H9 (cell line): ENCODE measurements at regions not wholly inside any gene's neighbourhood (a gene's known extent, or its start where the extent isn't known, plus 50 kb on each side); places are given as distances from the start of the nearest gene placed in this dataset.

Experiments
- DNase-seq: peaks from one replicate; pipeline ENCODE4 v3.0.0-alpha.2; 2017
- H2AFZ ChIP-seq: one replicate; pipeline ENCODE4 v1.6.1; 2013; ENCODE audit warnings: mild to moderate bottlenecking, low read length, control low read depth, moderate library complexity
- H2AK5ac ChIP-seq: 2 replicates; pipeline ENCODE4 v1.6.1; 2013; ENCODE audit warnings: low read length, control low read depth, mixed read lengths; ENCODE audit not compliant: insufficient read length
- H2BK120ac ChIP-seq: one replicate; pipeline ENCODE4 v1.6.1; 2013; ENCODE audit warnings: low read depth, mild to moderate bottlenecking, low read length, control low read depth, inconsistent platforms; ENCODE audit not compliant: poor library complexity, severe bottlenecking
- H2BK12ac ChIP-seq: 2 replicates; pipeline ENCODE4 v1.6.1; 2013; ENCODE audit warnings: low read length, control low read depth, mixed read lengths, low read depth; ENCODE audit not compliant: insufficient read length
- H2BK15ac ChIP-seq: 2 replicates; pipeline ENCODE4 v1.6.1; 2013; ENCODE audit warnings: low read depth, low read length, control low read depth
- H2BK20ac ChIP-seq: one replicate; pipeline ENCODE4 v1.6.1; 2013; ENCODE audit warnings: low read depth, mild to moderate bottlenecking, low read length, control low read depth, inconsistent platforms; ENCODE audit not compliant: poor library complexity, severe bottlenecking
- H2BK5ac ChIP-seq: 2 replicates; pipeline ENCODE4 v1.6.1; 2013; ENCODE audit warnings: low read length, control low read depth, mixed read lengths; ENCODE audit not compliant: insufficient read length
- H3K14ac ChIP-seq: 2 replicates; pipeline ENCODE4 v1.6.1; 2013; ENCODE audit warnings: low read length, control low read depth; ENCODE audit not compliant: insufficient read depth
- H3K18ac ChIP-seq: 2 replicates; pipeline ENCODE4 v1.6.1; 2013; ENCODE audit warnings: low read depth, mild to moderate bottlenecking, mixed read lengths, low read length, control low read depth; ENCODE audit not compliant: insufficient read length
- H3K23ac ChIP-seq: 2 replicates; pipeline ENCODE4 v1.6.1; 2013; ENCODE audit warnings: low read length, control low read depth, mixed read lengths, low read depth; ENCODE audit not compliant: insufficient read length
- H3K23me2 ChIP-seq: 2 replicates; pipeline ENCODE4 v1.6.1; 2013; ENCODE audit warnings: low read depth, mild to moderate bottlenecking, mixed read lengths, low read length, control low read depth; ENCODE audit not compliant: insufficient read length, poor library complexity, severe bottlenecking
- H3K27ac ChIP-seq: 2 replicates; pipeline ENCODE4 v1.5.1; 2013; ENCODE audit warnings: low read length, control low read depth, mixed read lengths, low read depth; ENCODE audit not compliant: insufficient read length
- H3K27me3 ChIP-seq: 2 replicates; pipeline ENCODE4 v1.6.1; 2013; ENCODE audit warnings: low read length, control low read depth, inconsistent platforms; ENCODE audit not compliant: insufficient read depth
- H3K4ac ChIP-seq: 2 replicates; pipeline ENCODE4 v1.6.1; 2013; ENCODE audit warnings: low read depth, mild to moderate bottlenecking, control low read depth, inconsistent platforms, low read length, moderate library complexity
- H3K4me1 ChIP-seq: 2 replicates; pipeline ENCODE4 v1.6.1; 2013; ENCODE audit warnings: low read length, control low read depth, inconsistent platforms; ENCODE audit not compliant: insufficient read depth
- H3K4me2 ChIP-seq: 2 replicates; pipeline ENCODE4 v1.6.1; 2013; ENCODE audit warnings: low read length, control low read depth, mixed read lengths; ENCODE audit not compliant: insufficient read length, insufficient read depth
- H3K56ac ChIP-seq: 2 replicates; pipeline ENCODE4 v1.6.1; 2013; ENCODE audit warnings: low read depth, mild to moderate bottlenecking, mixed read lengths, low read length, control low read depth; ENCODE audit not compliant: insufficient read length
- H3K79me1 ChIP-seq: 2 replicates; pipeline ENCODE4 v1.6.1; 2013; ENCODE audit warnings: low read depth, mild to moderate bottlenecking, moderate library complexity, low read length, control low read depth, inconsistent platforms; ENCODE audit not compliant: insufficient read depth, poor library complexity, severe bottlenecking
- H3K79me2 ChIP-seq: 2 replicates; pipeline ENCODE4 v1.6.1; 2013; ENCODE audit warnings: low read length, control low read depth, inconsistent platforms; ENCODE audit not compliant: insufficient read depth
- H3K9ac ChIP-seq: 2 replicates; pipeline ENCODE4 v1.6.1; 2013; ENCODE audit warnings: low read length, control low read depth, mixed read lengths; ENCODE audit not compliant: insufficient read length; ENCODE audit errors: extremely low read depth
- H3K9me3 ChIP-seq: one replicate; pipeline ENCODE4 v1.6.1; 2013; ENCODE audit warnings: low read depth, low read length, inconsistent platforms; ENCODE audit not compliant: control insufficient read depth
- H3T11ph ChIP-seq: one replicate; pipeline ENCODE4 v1.6.1; 2013; ENCODE audit warnings: mild to moderate bottlenecking, low read length, control low read depth, inconsistent platforms
- H4K20me1 ChIP-seq: one replicate; pipeline ENCODE4 v1.6.1; 2013; ENCODE audit not compliant: control insufficient read depth, insufficient read length, insufficient read depth
- H4K5ac ChIP-seq: 2 replicates; pipeline ENCODE4 v1.6.1; 2013; ENCODE audit warnings: low read depth, mild to moderate bottlenecking, mixed read lengths, low read length, control low read depth; ENCODE audit not compliant: insufficient read length
- H4K8ac ChIP-seq: replicated peaks from 2 replicates; pipeline ENCODE4 v1.6.1; 2013; ENCODE audit warnings: low read length, control low read depth, mixed read lengths, low read depth; ENCODE audit not compliant: insufficient read length
- H4K91ac ChIP-seq: 2 replicates; pipeline ENCODE4 v1.6.1; 2013; ENCODE audit warnings: low read depth, mild to moderate bottlenecking, moderate library complexity, mixed read lengths, low read length, control low read depth; ENCODE audit not compliant: insufficient read length
- H3K27ac Mint-ChIP-seq, 3 experiments: 2 replicates in 2 of 3; 3 replicates in 1 of 3; pipeline ENCODE4 v1.8.0; 2020 to 2021; ENCODE audit warnings: mixed read lengths in 3 of 3, mild to moderate bottlenecking in 1 of 3, moderate library complexity in 1 of 3
- H3K27me3 Mint-ChIP-seq: 2 replicates; pipeline ENCODE4 v1.8.0; 2021; ENCODE audit warnings: low read depth, mild to moderate bottlenecking, moderate library complexity, mixed read lengths
- H3K36me3 Mint-ChIP-seq, 3 experiments: 2 replicates in 2 of 3; 3 replicates in 1 of 3; pipeline ENCODE4 v1.8.0; 2020 to 2021; ENCODE audit warnings: low read depth in 3 of 3, mixed read lengths in 3 of 3; ENCODE audit not compliant: insufficient read depth in 1 of 3
- H3K4me1 Mint-ChIP-seq, 2 experiments: 2 replicates each; pipeline ENCODE4 v1.8.0; 2020; ENCODE audit warnings: mixed read lengths in 2 of 2
- H3K4me3 Mint-ChIP-seq, 2 experiments: 2 replicates in 1 of 2; 3 replicates in 1 of 2; pipeline ENCODE4 v1.8.0; 2020 to 2021; ENCODE audit warnings: mild to moderate bottlenecking in 2 of 2, mixed read lengths in 2 of 2, moderate library complexity in 1 of 2
- H3K9me3 Mint-ChIP-seq, 2 experiments: 2 replicates in 1 of 2; 3 replicates in 1 of 2; pipeline ENCODE4 v1.8.0; 2020; ENCODE audit warnings: mild to moderate bottlenecking in 2 of 2, mixed read lengths in 2 of 2, moderate library complexity in 1 of 2
- CTCF ChIP-seq: fragments of 200-600 bp; sonication (generic); conservative IDR thresholded peaks from 3 replicates; pipeline ENCODE4 v1.8.0; 2021; ENCODE audit warnings: antibody characterized with exemption, mild to moderate bottlenecking

DNA sequence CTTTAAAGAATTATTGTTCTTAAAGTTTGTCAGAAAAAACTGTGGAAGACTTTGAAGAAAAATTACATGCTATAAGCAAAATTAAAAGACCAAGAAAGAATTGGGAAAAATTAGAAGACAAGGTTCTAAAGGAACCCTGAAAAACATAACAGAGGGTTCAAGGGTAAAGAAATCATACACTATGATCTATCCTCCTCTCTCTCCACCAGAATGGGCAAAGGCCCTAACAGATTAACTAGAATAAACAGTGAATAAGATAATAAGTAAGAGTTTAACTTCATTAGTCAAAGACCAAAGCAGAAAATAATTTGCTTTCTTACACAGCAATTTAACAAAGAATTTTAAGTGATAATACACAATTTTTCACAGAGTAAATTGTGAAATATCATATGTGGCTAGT, 201.2 kb upstream of the PDE10A start:
- DNase-seq = no peak
- no peaks in the 10 kb centered on the region for H3K79me2 ChIP-seq
- H3K56ac ChIP-seq = no peak overlapping the region
- no peaks in the 10 kb centered on the region for H3K4me1 ChIP-seq
- no peaks in the 10 kb centered on the region for H3K27me3 ChIP-seq
- peaks cover 5% of the 10 kb centered on the region for H3K27me3 Mint-ChIP-seq
- no peak overlapping the region for H2BK12ac ChIP-seq
- no peak overlapping the region for H4K8ac ChIP-seq
- no peak overlapping the region for H2BK15ac ChIP-seq
- no peak overlapping the region for H3K23ac ChIP-seq
- TF ChIP-seq CTCF = no peak
- no peak overlapping the region for H3K9ac ChIP-seq
- H3K36me3 Mint-ChIP-seq = peaks cover 0 to 6% (median 0%) of the 10 kb centered on the region in 3 experiments; a peak in 2 of 7 replicates
- H3K9me3 Mint-ChIP-seq = peaks cover 3 to 6% of the 10 kb centered on the region in 2 experiments; a peak in 3 of 5 replicates
- H2BK20ac ChIP-seq = no peak overlapping the region
- H3K27ac Mint-ChIP-seq = no peak overlapping the region
- no peak overlapping the region for H2BK120ac ChIP-seq
- no peak overlapping the region for H3K4me3 Mint-ChIP-seq
- no peaks in the 10 kb centered on the region for H3K23me2 ChIP-seq
- no peak overlapping the region for H3K4me2 ChIP-seq
- no peaks in the 10 kb centered on the region for H4K20me1 ChIP-seq
- H4K5ac ChIP-seq = no peak overlapping the region
- H2AK5ac ChIP-seq = no peak overlapping the region
- no peak overlapping the region for H3T11ph ChIP-seq
- H3K79me1 ChIP-seq = no peaks in the 10 kb centered on the region
- H4K91ac ChIP-seq = no peak overlapping the region
- H3K14ac ChIP-seq = no peak overlapping the region
- no peak overlapping the region for H3K4ac ChIP-seq
- no peaks in the 10 kb centered on the region for H3K9me3 ChIP-seq
- no peak overlapping the region for H3K18ac ChIP-seq
- no peak overlapping the region for H3K27ac ChIP-seq
- no peak overlapping the region for H2BK5ac ChIP-seq
- H2AFZ ChIP-seq = no peak overlapping the region
- peaks cover 6 to 8% of the 10 kb centered on the region in 2 experiments for H3K4me1 Mint-ChIP-seq
